Neural progenitor cell (in vitro differentiated cells): ENCODE measurements at regions not wholly inside any gene's neighbourhood (a gene's known extent, or its start where the extent isn't known, plus 50 kb on each side); places are given as distances from the start of the nearest gene placed in this dataset.

ENCODE experiments used
- CTCF ChIP-seq: fragments of 200-600 bp; sonication (generic); IDR thresholded peaks from 2 replicates; pipeline ENCODE4 v1.5.1; 2017; ENCODE audit warnings: antibody characterized with exemption, mild to moderate bottlenecking
- EZH2 ChIP-seq: fragments of 200-600 bp; sonication (generic); IDR thresholded peaks from 2 replicates; pipeline ENCODE4 v1.6.1; 2017; ENCODE audit warnings: antibody characterized with exemption, mild to moderate bottlenecking, moderate library complexity
- EZH2phosphoT487 ChIP-seq: fragments of 200-600 bp; sonication (generic); IDR thresholded peaks from 2 replicates; pipeline ENCODE4 v1.6.1; 2017; ENCODE audit warnings: antibody characterized with exemption

DNA sequence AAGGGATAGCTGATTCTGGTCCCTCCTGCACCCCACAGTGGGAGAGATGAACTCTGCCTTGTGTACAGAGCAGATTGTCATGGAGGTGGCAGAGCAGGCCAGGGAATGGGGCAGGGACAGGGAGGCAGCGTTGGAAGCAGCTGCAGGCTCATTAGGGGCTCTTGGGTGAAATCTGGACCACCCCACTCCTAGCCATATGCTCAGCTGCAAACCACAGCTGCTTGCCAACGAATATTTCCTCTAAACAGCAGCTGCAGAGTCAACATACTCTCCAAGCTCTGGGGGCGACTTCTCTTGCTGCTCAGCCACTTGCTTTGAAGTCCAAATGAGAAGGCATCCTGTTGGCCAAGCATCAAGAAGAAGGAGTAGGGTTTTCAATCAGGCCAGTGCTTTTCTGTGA lies 302.3 kb upstream of the AUTS2 start:
- TF ChIP-seq CTCF (no peak), EZH2 (no peak), EZH2phosphoT487 (no peak)
